ENCODE measurements at regions not wholly inside any gene's neighbourhood (a gene's known extent, or its start where the extent isn't known, plus 50 kb on each side); places are given as distances from the start of the nearest gene placed in this dataset.

DNA sequence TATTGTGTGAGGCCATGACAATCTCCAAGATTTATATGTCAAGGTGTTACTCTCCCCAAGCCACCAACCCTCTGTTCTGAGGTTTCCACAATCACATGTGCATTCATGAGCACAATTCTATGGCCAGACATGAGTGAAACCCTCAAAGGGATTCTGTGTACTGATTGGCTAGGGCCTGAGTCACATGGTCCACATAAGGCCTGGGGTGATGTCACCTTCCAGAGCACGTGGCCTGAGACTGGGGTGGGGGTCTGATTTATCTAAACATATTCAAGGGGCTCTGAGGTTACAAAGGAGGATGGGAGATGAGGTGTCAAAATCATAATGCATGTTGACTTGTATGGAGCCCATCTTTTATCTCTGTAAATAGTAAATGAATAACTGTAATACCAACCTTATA, 1369.9 kb upstream of the TMEM132C start:
- H3K4me3 ChIP-seq: no peak overlapping the region
- H3K36me3 ChIP-seq: no peaks in the 10 kb centered on the region
- no peaks in the 10 kb centered on the region for H3K9me3 ChIP-seq
- DNase-seq (ENCODE audit: extremely low spot score): no peak
- WGBS: 29% methylated on average over 1 of the region's 1 CpG
- peaks cover 0 to 25% (median 0%) of the 10 kb centered on the region in 4 donors for H3K27me3 ChIP-seq
- H3K4me1 ChIP-seq: no peaks in the 10 kb centered on the region
- intact Hi-C loops (cut with DNase I): no loop called here
- no peak overlapping the region for H3K27ac ChIP-seq (replicated peaks in 1 of 4)
- TF ChIP-seq EP300 (IDR thresholded peaks at IDR 0.05) (no peak), POLR2A (IDR thresholded peaks at IDR 0.05; ENCODE audit: low read depth) (no peak), POLR2AphosphoS5 (IDR thresholded peaks at IDR 0.05) (no peak), CTCF (IDR thresholded peaks at IDR 0.05) (no peak)

GRCh38 chr12:126897778-126898177, 1369.2 kb upstream of the TMEM132C start:
- H3K36me3 ChIP-seq: no peaks in the 10 kb centered on the region
- H3K27me3 ChIP-seq: peaks cover 0 to 27% (median 0%) of the 10 kb centered on the region in 4 donors
- no peak overlapping the region for H3K27ac ChIP-seq (replicated peaks in 1 of 4)
- H3K4me3 ChIP-seq: no peak overlapping the region
- H3K4me1 ChIP-seq: no peaks in the 10 kb centered on the region
- TF ChIP-seq EP300 (IDR thresholded peaks at IDR 0.05): no peak
- no peak for TF ChIP-seq POLR2A (IDR thresholded peaks at IDR 0.05; ENCODE audit: low read depth)
- TF ChIP-seq CTCF (IDR thresholded peaks at IDR 0.05): no peak
- TF ChIP-seq POLR2AphosphoS5 (IDR thresholded peaks at IDR 0.05): no peak
- no peak for DNase-seq (ENCODE audit: extremely low spot score)
- no peaks in the 10 kb centered on the region for H3K9me3 ChIP-seq
- intact Hi-C loops (cut with DNase I): no loop called here
- WGBS: 84% methylated on average over 5 of the region's 5 CpGs

DNA sequence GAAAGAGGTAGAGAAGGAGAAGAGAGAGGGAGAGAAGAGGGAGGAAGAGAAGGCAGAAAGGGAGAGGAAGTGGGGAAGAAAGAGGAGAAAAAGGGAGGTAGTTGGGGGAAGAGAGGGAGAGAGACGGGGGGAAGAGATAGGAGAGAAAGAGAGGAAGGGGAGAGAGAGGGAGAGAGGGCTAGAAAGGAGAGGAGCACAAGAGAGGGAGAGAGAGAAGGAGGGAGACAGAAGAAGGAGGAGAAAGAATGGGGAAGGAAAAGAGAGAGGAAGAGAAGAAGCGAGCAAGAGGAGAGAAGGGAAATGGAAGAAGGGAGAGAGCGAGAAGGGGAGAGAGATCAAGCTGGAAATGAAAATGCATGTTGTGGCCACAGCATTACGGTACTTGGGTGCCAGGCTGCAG, 1368.4 kb upstream of the TMEM132C start:
- Histone ChIP-seq H3K9me3 (no peaks in the 10 kb centered on the region), H3K4me1 (no peaks in the 10 kb centered on the region), H3K36me3 (no peaks in the 10 kb centered on the region), H3K27ac (replicated peaks in 1 of 4) (no peak overlapping the region), H3K27me3 (peaks cover 0 to 29% (median 0%) of the 10 kb centered on the region in 4 donors), H3K4me3 (no peak overlapping the region)
- DNase-seq (ENCODE audit: extremely low spot score): peak; percentile 21
- 84% methylated on average over 4 of the region's 4 CpGs for WGBS
- no peak for TF ChIP-seq CTCF (IDR thresholded peaks at IDR 0.05)
- no peak for TF ChIP-seq POLR2A (IDR thresholded peaks at IDR 0.05; ENCODE audit: low read depth)
- no peak for TF ChIP-seq EP300 (IDR thresholded peaks at IDR 0.05)
- no peak for TF ChIP-seq POLR2AphosphoS5 (IDR thresholded peaks at IDR 0.05)
- intact Hi-C loops (cut with DNase I): no loop called here

DNA sequence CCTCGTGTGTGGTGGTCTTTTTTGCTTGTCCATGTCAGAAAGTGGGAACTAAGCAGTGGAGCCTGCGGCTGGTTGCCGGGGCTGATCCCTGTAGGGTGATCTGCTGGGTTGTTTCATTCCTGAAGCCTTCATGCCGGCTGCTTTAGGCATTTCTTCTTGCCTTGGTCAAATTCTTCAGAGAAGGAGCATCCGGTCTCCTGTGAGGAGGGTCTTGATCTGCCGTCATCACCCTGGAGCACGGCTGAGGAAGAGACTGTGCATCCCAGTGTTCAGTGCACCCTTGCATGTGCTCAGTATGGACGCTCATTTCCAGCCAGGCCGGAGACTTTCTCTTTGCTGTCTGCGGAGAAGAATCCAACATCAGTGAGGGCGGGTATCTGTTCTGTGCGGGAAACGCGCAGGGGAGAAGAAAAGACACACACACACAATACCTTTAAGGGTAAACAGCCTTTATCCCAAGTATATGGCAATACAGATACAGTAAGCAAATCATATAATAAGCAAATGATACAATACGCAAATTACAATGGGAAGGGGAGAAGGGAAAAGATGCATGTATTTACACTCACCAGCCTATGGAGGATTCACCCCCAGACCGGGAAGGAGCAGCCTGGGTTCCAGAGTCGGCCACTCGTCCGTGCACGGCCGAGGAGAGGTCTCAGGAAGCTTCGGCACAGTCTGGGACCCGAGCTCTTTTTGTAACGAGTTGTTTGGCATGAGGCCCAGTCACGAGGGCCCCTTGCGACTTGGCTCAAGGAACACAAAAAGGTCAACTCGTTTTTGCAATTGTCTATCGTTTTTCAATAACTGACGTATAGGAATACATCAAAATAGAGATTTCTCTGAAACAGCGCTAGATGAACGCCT, 1366.8 kb upstream of the TMEM132C start:
- no peak for DNase-seq (ENCODE audit: extremely low spot score)
- Histone ChIP-seq H3K27me3 (peaks cover 0 to 32% (median 0%) of the 10 kb centered on the region in 4 donors), H3K36me3 (no peaks in the 10 kb centered on the region), H3K4me3 (no peak overlapping the region), H3K4me1 (no peaks in the 10 kb centered on the region), H3K27ac (replicated peaks in 1 of 4) (no peak overlapping the region), H3K9me3 (no peaks in the 10 kb centered on the region)
- WGBS: 78% methylated on average over 31 of the region's 31 CpGs
- no peak for TF ChIP-seq POLR2A (IDR thresholded peaks at IDR 0.05; ENCODE audit: low read depth)
- TF ChIP-seq CTCF (IDR thresholded peaks at IDR 0.05): no peak
- TF ChIP-seq EP300 (IDR thresholded peaks at IDR 0.05): no peak
- intact Hi-C loops (cut with DNase I): no loop called here
